DOHH2 (cell line): ENCODE measurements at regions not wholly inside any gene's neighbourhood (a gene's known extent, or its start where the extent isn't known, plus 50 kb on each side); places are given as distances from the start of the nearest gene placed in this dataset.

ENCODE experiments used
- H3F3A ChIP-seq: fragments of 200-600 bp; sonication (generic), shearing (Covaris generic); 2 replicates; pipeline ENCODE4 v1.6.0; 2016; ENCODE audit warnings: antibody characterized with exemption, mild to moderate bottlenecking; ENCODE audit not compliant: control insufficient read depth, insufficient read depth
- H3K27ac ChIP-seq: fragments of 200-600 bp; sonication (generic); 2 replicates; pipeline ENCODE4 v1.5.1; 2014; ENCODE audit warnings: low read depth, mild to moderate bottlenecking, low read length, moderate library complexity
- H3K27me3 ChIP-seq: fragments of 200-600 bp; sonication (generic); 2 replicates; pipeline ENCODE4 v1.6.1; 2014; ENCODE audit warnings: mild to moderate bottlenecking, low read length, mixed read lengths; ENCODE audit not compliant: control insufficient read depth
- H3K36me3 ChIP-seq: fragments of 200-600 bp; sonication (generic); 2 replicates; pipeline ENCODE4 v1.6.1; 2014; ENCODE audit warnings: mild to moderate bottlenecking, low read length, moderate library complexity, mixed read lengths; ENCODE audit not compliant: control insufficient read depth
- H3K4me1 ChIP-seq: fragments of 200-600 bp; sonication (generic); 2 replicates; pipeline ENCODE4 v1.6.1; 2014; ENCODE audit warnings: mild to moderate bottlenecking, low read length, mixed read lengths; ENCODE audit not compliant: control insufficient read depth
- H3K4me2 ChIP-seq: fragments of 200-600 bp; sonication (generic); 2 replicates; pipeline ENCODE4 v1.6.0; 2014; ENCODE audit warnings: mild to moderate bottlenecking, low read length, moderate library complexity
- H3K4me3 ChIP-seq: fragments of 200-600 bp; sonication (generic); 2 replicates; pipeline ENCODE4 v1.5.1; 2014; ENCODE audit warnings: mild to moderate bottlenecking, low read length, mixed read lengths
- H3K79me2 ChIP-seq: fragments of 200-600 bp; sonication (generic); 2 replicates; pipeline ENCODE4 v1.6.1; 2014; ENCODE audit warnings: mild to moderate bottlenecking, low read length, mixed read lengths; ENCODE audit not compliant: control insufficient read depth
- H3K9me2 ChIP-seq: fragments of 200-600 bp; sonication (generic); replicated peaks from 2 replicates; pipeline ENCODE4 v1.6.1; 2014; ENCODE audit warnings: mild to moderate bottlenecking, low read length, mixed read lengths; ENCODE audit not compliant: control insufficient read depth
- H3K9me3 ChIP-seq: fragments of 200-600 bp; sonication (generic); 2 replicates; pipeline ENCODE4 v1.6.1; 2014; ENCODE audit warnings: antibody characterized with exemption, low read length, mixed read lengths; ENCODE audit not compliant: control insufficient read depth, insufficient read depth
- H4K20me1 ChIP-seq: fragments of 200-600 bp; sonication (generic); 2 replicates; pipeline ENCODE4 v1.6.0; 2014; ENCODE audit warnings: low read depth, mild to moderate bottlenecking, antibody characterized with exemption, low read length, moderate library complexity; ENCODE audit not compliant: control insufficient read depth, insufficient read depth
- EZH2phosphoT487 ChIP-seq: fragments of 200-600 bp; sonication (generic); IDR thresholded peaks from 2 replicates; pipeline ENCODE4 v1.6.1; 2017; ENCODE audit warnings: borderline replicate concordance, mild to moderate bottlenecking, antibody characterized with exemption, low read length, moderate library complexity, mixed read lengths
- TF ChIP-seq, protein P1 (sequence below): fragments of 200-600 bp; sonication (generic); IDR thresholded peaks from one replicate; pipeline ENCODE4 v1.5.1; 2014; ENCODE audit warnings: antibody characterized with exemption, mild to moderate bottlenecking, low read depth, low read length; ENCODE audit not compliant: poor library complexity, severe bottlenecking

DNA sequence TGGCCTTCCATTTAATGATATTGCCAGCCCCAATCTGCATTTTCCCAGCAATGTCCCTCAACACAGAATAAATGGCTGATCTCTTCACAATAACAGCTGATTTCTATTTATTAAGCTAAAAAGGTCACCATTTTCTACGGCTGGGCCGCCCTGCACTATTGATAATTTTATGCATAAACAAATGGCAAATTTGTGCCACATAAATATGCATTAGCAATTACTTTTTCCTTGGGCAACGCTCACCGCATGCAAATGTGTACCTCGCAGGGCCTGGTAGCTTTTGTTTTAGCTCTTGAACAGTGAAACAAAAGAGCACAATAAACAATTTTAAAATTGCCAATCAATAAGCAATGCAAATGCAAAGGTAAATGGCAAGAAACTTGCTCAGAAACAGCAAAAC lies 331.9 kb upstream of the SOX5 start:
- Histone ChIP-seq H3K4me3 (no peak overlapping the region), H3K9me3 (no peaks in the 10 kb centered on the region), H3K27me3 (no peaks in the 10 kb centered on the region), H3K9me2 (no peaks in the 10 kb centered on the region), H3K4me1 (no peaks in the 10 kb centered on the region), H3K27ac (no peak overlapping the region), H3K36me3 (no peaks in the 10 kb centered on the region), H3F3A (no peaks in the 10 kb centered on the region), H3K79me2 (no peaks in the 10 kb centered on the region), H3K4me2 (no peak overlapping the region), H4K20me1 (no peaks in the 10 kb centered on the region)
- TF ChIP-seq, protein P1, sequence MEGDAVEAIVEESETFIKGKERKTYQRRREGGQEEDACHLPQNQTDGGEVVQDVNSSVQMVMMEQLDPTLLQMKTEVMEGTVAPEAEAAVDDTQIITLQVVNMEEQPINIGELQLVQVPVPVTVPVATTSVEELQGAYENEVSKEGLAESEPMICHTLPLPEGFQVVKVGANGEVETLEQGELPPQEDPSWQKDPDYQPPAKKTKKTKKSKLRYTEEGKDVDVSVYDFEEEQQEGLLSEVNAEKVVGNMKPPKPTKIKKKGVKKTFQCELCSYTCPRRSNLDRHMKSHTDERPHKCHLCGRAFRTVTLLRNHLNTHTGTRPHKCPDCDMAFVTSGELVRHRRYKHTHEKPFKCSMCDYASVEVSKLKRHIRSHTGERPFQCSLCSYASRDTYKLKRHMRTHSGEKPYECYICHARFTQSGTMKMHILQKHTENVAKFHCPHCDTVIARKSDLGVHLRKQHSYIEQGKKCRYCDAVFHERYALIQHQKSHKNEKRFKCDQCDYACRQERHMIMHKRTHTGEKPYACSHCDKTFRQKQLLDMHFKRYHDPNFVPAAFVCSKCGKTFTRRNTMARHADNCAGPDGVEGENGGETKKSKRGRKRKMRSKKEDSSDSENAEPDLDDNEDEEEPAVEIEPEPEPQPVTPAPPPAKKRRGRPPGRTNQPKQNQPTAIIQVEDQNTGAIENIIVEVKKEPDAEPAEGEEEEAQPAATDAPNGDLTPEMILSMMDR = no peak
- no peak for TF ChIP-seq EZH2phosphoT487

DNA sequence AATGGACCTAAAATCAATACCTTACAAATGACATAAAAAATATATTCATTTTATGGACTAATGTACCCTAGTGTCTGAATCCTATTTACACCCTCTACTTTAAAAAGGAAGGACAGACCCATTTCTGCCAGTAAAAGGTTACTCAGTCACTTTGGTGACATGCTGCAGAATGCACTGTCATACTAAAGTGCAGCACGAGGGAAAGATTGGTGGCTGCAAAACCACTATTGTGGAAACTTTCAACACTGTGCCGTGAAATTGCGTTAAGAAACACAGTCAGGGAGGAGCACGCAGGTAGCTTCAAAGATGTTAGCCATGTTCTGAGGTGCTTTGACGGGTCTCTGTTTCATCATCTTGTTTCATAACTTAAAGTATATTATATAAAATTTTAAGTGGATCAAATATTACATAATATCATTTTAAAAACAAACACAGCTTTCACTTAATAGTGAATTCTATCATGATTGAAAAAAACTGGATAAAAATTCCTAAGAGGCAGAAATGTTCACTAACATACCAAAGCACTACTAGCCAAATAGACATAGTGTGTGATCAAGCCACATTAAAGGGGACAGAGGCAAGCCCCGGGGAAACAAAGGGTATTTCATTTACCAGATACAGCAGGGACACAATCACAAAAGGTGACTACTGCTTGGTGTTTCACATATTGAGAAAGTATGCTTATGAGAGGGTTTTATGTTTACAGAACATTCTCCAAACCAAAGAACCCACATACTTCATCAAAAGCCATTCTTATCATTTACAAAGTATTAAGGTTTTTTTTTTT lies 330.8 kb upstream of the SOX5 start:
- Histone ChIP-seq H3K36me3 (no peaks in the 10 kb centered on the region), H4K20me1 (no peaks in the 10 kb centered on the region), H3K4me3 (no peak overlapping the region), H3K4me1 (no peaks in the 10 kb centered on the region), H3F3A (no peaks in the 10 kb centered on the region), H3K9me2 (no peaks in the 10 kb centered on the region), H3K27me3 (no peaks in the 10 kb centered on the region), H3K4me2 (no peak overlapping the region), H3K9me3 (no peaks in the 10 kb centered on the region), H3K79me2 (no peaks in the 10 kb centered on the region), H3K27ac (no peak overlapping the region)
- TF ChIP-seq EZH2phosphoT487 = no peak
- TF ChIP-seq, protein P1 = no peak

DNA sequence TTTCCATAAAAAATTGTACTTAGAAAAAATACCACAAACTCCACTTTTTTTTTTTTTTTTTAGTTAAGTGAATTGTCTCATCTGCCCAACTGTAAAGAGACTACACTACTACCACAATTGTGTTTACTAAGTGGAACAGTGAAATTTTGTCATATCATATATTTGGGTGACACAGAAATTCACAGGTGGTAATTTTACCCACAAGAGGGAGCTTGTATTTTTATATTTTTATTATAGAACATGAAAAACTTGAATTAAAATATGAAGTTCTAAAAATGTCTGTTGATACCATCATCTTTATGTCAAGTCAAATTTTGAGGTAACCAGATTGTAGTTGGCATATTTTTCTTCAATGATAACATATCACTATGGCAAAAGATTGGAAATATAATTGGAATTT lies 329.4 kb upstream of the SOX5 start:
- Histone ChIP-seq H3K27me3 (no peaks in the 10 kb centered on the region), H3K4me3 (no peak overlapping the region), H3K9me3 (no peaks in the 10 kb centered on the region), H3K27ac (no peak overlapping the region), H3K4me2 (no peak overlapping the region), H3F3A (no peaks in the 10 kb centered on the region), H3K9me2 (no peaks in the 10 kb centered on the region), H3K79me2 (no peaks in the 10 kb centered on the region), H3K4me1 (no peaks in the 10 kb centered on the region), H4K20me1 (no peaks in the 10 kb centered on the region), H3K36me3 (no peaks in the 10 kb centered on the region)
- TF ChIP-seq, protein P1 = no peak
- TF ChIP-seq EZH2phosphoT487 = no peak
